ENCODE measurements at regions not wholly inside any gene's neighbourhood (a gene's known extent, or its start where the extent isn't known, plus 50 kb on each side); places are given as distances from the start of the nearest gene placed in this dataset.

DNA sequence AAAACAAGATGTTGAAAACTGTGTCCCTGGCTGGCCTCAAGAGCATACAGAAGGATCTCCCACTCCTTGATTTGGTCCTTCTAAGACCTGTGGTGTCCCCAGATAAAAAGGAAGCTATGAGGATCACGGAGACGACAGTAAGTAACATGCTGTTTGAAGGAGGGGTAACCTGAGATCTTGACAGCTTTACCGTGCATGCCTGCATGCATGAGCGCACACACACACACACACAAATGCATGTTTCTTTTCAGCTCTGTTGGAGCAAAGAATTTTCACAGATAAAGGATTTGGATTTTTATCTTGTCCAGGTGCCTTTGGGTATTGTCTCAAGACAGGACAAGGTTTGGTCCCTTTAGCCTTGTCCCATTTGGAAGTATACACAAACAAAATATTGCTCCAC is 411.6 kb upstream of the CCDC196 start:
- DNase-seq = no peak

DNA sequence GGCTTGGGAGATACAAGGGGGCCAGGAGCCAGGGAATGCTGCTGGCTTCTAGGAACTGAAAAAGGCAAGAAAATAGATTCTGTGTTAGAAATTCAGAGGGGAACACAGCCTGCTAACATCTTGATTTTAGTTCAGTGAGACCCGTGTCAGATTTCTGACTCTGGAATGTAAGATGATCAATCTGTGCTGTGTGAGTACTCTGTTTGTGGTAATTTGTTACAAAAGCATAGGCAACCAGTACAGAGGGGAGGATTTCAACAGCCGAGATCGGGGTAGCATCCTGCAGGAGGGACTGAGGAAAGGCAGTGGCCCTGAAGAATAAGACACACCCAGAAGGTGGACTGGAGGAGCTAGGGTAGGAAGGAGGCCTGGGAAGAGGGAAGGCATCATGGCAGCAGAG is 410.0 kb upstream of the CCDC196 start:
- no peak for DNase-seq

DNA sequence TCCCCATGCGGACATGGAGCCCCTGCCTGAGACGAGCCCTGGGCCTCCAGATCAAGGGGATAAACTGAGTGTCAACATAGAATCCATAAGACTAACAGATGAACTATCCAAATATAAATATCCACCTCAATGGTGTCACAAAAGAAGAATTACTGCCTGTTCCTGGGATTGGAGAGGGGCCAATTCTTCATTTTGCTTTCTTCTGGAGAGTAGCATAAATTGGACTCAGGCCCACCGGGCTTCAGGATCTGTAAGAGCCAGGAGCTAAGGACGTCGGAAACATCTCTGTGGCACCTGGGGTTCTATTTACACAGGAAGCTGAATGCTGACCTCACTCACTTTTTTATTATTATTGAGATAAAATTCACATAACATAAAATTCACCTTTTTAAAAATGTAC is 408.2 kb upstream of the CCDC196 start:
- peak; percentile 40 for DNase-seq

DNA sequence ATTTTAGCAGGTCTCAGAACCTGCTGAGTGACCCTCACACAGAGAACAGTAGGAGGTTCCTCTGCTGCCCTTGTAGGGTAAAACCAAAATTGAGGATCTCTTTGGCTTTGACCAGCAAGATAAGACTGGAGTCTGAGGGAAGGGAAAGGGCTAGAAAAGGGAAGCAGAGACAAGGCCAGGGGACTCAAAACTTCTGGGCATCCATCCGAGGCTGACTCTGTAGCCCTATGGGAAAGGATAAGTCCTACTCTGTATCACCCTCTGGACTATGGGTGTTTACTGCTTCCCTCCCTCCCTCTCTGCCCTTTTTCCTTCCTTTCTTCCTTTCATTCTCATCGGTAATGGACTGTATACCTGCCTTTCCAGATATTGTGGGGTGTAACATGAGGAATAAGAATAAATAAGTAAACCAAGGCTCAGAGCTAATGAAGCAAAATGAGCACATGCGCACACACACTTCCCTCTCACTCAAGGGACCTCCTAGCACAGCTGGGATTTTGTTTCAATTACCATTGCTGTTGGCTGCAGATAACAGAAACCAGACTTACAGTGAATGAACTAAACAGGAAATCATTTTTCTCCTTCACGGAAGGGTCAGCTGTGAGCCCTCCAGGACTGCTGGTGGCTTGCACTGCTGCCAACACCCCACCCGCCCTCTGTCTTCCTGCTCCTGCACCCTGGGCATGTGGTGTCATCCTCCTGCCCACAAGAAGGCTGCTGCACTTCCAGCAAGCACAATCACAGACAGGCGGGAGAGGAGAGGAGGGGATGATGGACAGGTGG is 404.4 kb upstream of the CCDC196 start:
- DNase-seq = no peak

DNA sequence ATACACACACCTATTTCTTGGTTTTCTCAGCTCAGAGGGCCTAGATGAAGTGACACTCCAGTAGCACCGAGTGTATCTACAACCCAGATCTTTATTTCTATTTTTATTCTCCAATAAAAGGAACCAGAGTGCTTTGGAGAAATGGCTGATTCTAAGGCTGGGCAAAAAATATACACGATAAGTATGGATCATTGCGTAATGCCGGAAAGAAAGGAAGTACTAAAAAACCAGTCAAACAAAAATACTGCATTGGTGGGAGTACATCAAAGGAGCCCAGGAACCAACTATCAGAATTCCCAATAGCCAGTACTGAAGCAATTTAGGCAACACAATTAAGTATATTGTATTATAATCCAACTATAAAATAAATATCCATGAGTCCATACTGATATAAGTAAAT is 400.9 kb upstream of the CCDC196 start:
- DNase-seq = no peak

DNA sequence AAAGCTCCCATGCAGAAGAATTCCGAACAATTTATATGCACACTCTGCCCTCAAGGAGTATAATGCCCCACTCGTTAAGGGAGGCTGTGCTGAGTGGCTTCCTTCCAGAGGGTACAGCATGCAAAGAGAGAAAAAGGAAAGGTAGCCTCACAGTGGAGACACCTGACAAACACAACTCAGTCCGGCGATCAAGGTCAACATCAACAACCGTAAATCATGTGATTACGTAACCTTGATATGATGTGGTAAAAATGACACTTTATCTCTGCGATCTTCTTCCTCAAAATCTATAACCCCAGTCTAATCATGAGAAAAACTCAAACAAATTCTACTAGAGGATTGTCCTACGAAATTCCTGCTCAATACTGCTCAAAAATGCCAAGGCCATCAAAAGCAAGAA is 400.5 kb upstream of the CCDC196 start:
- DNase-seq = no peak

DNA sequence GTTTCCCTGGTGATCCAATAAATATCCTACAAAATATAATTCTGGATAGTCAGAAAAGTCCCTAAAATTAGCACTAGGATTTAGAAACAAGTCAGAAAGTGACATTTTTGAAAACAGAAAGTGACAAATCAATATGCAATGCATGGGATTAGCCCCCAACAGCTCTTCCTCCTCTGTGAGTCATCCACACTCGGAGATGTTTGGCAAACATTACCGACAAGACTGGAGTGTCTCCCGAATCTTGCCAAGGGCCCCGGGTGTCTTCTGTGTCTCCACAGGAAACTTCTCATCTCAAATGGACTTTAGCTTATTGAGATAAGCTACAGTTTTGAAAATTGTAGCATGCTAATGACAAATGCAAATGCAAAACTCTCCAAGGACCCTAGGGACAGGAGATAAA is 398.9 kb upstream of the CCDC196 start:
- no peak for DNase-seq

DNA sequence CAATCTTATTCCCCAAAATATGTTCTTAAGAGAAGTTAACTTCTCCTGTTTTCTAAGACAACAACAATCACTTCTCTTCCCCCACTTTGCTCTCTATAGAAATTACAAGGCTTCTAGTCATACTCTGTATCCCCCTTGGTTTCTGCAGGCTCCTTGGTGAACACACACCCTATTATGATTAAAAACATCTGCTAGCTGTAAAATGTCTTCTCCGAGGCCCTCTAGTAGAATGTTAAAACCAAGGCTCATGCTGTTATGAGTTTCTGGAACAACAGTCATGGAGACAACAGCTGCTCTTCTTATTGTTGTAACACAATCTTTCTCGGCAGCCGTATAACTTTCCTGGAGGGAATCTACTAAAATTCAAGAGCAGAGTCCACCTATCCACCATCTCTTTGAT is 397.5 kb upstream of the CCDC196 start:
- DNase-seq = no peak

DNA sequence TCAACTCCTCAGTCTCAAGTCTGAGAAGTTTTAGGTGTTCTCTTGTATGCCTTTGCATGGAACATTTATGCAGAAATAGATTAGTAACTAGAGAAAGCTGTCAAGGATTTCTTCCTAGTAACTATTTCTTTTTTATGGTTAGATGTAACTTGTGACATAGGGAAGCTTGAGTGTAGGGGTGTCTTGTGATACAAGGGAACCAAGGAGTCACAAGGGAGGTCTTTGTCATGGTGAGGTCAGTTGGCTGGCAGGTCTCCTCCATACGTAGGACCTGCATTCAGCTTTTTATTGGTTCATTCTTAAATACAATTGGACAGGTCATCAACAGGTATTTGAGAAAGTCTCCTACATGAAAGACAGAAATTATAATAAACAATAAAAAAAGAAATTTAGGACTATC is 394.0 kb upstream of the CCDC196 start:
- no peak for DNase-seq

DNA sequence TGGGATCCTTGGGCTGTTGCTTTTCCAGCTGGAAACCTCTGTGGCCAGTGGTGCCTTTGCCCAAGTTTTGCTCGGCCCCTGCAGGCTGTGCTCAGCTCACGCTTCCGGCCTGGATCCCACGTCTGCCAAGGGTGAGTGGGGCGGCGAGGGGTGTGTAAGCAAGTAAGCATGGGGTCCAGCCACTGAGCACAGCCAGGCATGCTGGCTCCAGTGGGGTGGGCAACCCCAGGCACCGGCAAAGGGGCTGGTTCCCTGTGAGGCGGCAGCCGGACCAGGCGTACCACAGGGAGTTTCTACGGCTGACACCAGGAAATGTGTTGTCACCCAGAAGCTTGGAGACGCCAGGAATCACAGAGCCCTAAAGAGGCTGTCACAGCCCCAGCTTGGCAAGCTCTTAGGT is 393.4 kb upstream of the CCDC196 start:
- no peak for DNase-seq

DNA sequence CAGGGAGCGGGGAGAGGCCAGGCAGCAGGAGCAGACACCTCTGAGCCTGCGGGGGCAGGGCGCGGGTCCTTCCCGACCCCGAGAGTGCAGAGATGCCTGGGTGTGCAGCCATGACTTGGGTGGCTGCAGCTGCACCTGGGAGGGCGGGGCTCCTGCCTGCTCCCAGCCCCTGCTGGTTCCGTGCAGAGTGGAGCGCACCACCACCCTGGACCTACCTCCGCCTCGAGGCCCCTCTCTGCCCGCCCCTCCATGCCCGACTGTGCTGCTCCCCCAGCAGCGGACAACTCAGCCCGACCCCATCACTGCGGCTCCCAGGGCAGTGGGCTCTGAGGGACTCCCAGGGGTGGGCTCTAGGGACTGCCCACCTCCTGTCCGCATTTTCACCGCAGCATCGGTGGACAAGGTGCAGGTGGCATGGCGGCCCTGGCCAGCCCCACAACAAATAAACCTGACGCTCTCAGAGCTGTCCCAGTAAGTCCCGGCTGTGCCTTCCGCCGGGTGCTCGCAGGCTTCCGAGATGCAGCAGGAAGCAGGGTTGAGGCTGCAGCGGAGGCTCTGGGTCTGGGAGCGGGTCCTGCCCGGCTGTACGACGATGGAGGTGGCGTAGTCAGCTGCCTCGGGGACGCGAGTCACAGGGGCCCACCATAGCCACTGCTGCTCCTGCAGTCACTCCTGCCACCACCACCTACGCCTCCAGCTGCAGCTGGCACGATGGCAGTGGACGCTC is 392.0 kb upstream of the CCDC196 start:
- DNase-seq = no peak

DNA sequence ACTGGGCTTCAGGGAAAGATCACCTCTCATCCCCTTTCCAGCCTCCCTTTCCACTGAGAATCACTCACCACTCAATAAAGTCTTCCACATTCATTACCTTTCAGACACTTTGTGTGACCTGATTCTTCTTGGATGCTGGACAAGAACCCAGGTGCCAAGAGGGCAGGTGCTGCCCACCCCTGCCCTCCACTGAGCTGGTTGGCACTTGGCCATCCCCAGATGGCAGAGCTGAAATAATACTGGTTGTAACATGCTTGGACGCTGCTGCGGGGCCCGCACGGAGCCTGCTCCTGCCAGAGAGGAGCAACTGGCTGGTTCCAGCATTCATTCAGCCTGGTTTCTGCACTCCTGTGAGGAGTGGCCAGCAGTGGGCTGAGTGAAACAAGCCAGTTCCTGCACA is 386.7 kb upstream of the CCDC196 start:
- DNase-seq = no peak

DNA sequence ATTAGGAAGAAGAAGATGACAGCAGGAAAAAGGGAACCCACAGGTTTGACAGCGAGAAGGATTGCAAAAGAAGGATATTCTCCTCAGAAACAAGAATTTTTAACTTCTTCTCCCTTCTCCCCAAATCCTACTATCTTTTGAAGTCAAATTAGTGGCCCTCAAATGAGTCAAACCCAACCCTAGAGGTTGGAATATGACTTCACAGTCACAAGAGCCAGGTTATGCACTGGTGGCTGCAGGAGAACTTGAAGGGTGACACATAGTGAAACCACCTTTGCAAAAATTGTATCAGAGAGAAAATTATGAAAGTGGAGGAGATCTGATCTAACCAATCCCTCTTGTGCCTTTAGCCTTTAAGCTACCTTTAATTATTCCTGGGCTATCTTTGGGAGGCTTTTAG is 386.2 kb upstream of the CCDC196 start:
- DNase-seq = no peak

DNA sequence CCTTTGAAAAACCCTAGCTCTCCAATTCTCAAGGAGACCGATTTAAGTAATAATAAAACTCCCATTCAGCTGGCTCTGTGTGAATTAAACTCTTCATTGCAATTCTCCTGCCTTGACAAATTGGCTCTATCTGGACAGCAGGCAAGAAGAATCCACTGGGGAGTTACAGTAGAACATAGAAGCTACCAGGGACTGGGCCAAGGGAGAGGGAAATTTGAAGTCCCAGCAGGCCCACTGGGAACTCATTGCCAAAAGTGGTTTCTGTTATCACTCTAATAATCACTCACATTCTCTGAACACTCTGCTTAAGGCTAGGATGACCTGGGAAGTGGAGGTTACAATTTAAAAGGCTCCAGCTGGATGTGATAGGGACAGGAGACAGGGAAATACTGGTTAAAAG is 384.5 kb upstream of the CCDC196 start:
- no peak for DNase-seq

DNA sequence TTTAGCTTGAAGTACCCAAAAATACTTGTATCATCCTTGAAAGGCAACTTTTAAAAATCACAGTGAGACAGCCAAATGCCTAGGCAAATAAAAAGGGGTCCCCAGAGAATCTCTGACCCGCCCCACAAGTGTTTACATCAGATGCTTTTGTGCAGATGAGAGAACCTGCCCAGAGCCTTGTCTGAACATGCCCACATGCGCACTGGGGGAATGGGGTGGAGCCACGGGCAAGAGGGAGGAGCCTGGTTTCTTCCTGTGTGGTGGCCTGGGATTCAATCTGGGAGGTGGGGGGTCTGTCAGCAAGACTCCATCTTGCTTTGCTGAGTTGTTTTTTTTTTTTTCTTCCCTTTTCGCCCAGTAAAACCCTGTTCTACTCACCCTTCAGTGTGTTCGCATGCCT is 381.7 kb upstream of the CCDC196 start:
- no peak for DNase-seq

DNA sequence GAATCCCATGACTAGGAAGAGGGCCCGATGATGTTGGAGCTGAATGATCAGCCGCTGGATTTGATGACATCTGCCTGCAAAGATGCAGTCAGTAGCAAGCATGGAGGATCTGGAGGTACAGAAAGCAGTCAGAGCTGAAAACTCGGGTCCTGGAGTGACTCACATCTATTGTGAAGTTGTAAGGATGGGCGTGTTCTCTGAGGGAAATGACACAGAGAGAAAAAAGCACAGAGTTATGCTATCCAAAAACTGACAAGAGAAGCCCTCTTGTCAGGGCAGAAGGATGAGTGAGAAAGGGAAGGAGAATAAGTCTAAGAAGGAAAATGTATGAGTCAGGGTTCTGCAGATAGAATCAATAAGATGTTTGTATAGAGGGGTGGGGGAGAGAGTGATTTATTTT is 380.4 kb upstream of the CCDC196 start:
- DNase-seq = no peak

DNA sequence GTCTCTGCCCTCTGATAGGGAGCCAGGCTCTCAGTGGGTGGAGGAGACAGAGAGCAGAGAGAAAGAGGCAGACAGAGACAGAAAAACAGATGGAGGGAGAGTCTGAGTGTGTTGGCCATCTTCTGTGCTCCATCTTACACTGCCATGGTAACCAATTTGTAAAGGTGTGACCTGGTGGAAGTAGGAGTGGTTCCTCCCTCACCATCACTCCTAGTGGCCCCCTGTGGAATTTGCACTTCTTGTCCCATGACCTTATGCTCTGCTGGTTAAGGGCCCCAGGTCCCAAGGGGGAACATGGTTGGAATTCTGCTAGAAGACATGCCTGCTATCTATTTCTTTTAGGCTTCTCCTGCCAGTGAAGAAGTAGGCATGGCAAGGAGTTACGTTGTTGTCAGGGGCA is 376.7 kb upstream of the CCDC196 start:
- DNase-seq = no peak

DNA sequence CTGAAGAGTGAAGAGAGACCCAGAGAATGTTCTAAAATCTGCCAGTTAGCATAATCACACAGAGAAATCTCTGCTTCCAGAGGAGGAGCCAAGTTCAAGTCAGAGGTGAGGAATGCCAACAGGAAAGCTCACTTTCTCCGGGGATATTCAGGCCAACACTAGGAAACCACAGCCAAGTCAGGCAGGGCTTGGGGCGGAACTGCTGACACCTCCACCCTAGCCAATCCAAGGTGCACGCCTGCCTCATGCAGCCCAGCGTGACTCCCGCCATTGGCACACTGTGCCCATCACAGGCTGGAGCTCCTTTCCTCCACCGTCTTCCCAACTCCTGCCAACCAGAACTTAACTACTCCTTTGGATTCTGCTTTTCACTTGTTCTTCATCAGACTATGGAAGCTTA is 374.3 kb upstream of the CCDC196 start:
- no peak for DNase-seq

DNA sequence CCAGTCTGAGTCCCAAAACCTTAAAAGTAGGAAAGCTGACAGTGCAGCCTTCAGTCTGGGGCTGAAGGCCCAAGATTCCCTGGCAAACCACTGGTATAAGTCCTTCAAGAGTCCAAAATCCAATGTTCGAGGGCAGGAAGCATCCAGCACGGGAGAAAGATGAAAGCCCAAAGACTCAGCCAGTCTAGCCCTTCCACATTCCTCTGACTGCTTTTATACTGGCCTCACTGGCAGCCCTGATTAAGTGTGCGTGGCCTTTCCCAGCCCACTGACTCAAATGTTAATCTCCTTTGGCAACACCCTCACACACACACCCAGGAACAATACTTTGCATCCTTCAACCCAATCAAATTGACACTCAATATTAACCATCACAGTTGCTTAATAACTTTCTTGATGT is 372.1 kb upstream of the CCDC196 start:
- no peak for DNase-seq

DNA sequence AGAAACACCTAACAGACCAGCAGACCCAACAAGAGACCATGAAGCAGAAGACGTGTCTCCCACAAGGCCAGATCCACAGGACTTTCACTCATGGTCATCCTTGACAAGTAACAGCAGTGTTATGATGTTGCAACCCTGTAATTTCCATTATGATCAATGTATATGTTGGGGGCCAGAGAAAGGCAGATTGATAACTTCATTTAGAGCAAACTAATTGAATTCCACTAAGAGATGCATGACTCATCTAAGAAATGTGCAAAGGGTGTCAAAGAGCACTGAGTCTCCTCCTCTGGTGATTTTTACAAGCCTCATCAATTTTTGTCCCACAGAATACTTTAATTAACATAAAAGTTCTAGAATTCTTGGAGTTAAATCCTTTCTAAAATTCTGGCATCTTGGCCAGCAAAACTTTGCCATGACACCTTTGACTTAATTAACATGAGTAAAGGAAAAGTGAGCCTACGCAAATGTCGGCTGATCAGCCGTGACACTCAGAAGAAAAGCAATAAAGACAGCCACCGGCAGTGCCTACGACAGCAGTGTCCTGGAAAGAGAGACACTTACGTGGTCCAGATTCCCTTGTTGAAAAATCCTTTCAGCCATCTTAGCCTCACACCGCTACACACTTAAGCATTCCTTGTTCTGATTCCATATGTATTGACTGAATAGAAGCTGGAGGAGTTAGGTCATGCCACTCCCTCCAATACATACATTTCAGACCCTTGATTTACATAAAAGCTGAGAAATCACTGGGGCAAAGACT is 370.2 kb upstream of the CCDC196 start:
- DNase-seq = no peak

DNA sequence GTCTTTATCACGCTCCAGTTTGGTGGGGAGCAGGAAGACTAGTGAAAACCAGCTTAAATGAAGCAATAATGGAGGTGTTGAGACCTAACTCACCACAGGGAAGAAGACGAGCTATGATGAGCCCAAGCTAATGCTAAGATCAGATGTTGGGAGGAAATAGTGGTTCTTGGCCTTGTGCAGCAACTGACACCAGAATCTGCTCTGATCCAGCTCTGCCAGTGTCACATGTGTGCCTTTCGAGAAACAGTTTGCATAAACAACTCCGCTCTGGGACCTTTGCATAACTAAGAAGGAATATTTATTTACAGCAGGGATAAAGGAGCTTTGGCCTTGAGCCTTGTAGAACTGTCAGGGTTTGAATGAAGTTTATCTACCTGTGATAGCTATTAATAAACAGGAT is 369.4 kb upstream of the CCDC196 start:
- no peak for DNase-seq

DNA sequence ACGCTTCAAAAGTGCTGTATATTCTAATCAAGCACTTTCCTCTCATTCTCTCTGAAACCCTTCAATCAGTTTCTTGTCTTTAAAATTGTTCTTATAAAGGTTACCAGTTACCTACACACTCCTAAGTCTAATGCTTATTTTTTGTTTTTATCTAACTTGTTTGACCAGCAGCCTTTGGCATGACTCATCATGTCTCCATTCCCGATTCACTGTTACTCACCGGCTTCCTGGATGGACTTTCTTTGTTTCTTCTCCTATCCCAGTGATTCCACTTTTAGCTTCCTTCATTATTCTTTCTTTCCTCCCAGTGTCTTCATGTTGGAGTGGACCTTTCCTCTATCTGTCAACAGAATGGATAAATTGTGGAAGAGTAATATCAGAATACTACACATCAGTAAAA is 368.6 kb upstream of the CCDC196 start:
- no peak for DNase-seq

DNA sequence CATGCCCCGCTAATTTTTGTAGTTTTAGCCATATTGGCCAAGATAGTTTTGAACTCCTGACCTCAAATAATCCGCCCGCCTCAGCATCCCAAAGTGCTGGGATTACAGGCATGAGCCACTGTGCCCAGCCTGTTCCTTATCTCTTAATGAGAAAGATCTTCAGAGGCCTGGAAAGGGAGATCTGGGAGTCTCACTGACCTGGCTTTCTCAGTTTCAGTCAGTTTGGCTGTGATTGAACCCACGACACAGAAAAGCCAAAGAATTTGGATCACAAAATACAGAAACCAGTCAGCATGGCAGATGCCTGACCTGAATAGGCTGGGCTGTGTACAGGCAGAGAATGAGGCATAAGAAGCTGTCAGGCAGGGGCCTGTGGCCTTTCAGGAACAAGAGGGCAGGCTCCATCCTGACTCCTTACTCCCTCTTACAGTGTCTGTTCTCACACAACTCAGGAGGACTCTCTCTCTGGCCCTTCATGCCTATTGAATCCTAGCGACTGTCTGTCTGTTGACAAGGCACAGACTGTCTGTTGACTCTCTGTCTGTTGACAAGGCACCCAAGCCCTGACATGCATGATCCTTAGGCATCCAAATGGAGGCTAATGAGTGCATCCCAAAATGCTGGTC is 366.5 kb upstream of the CCDC196 start:
- no peak for DNase-seq

DNA sequence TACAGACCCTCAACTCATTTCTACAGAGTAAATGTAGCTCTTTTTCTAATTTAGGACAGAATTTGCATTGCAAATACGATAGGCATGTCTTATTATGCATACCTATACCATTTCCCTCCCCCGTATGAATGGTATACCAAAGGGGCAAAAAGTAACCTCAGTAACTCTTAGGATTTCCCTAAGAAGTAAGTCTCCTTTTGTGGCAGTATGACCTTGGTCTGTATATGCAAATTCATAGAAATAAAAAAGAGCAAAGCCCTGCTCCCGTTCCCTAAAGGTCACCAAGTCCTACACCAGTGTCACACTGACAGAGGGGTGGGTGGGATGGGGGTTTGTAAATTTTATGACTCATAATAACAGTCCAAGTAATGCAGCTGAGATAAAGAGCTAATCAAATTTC is 365.8 kb upstream of the CCDC196 start:
- DNase-seq = no peak
